Stimulated activated CD8-positive, alpha-beta memory T cell treated with anti-CD3 and anti-CD28 coated beads, Interleukin-12 subunit alpha, Interleukin-12 subunit beta, amount 100 ng/mL, for 1 hour (primary cell): ENCODE measurements at regions not wholly inside any gene's neighbourhood (a gene's known extent, or its start where the extent isn't known, plus 50 kb on each side); places are given as distances from the start of the nearest gene placed in this dataset.
"Not testable (repeated sequence)": the region's sequence is repeated elsewhere in the genome, so short reads cannot be mapped to it uniquely, and the experiment has no call there.

Experiments
- DNase-seq: peaks from one replicate; pipeline ENCODE4 v3.0.0-alpha.2; 2020; ENCODE audit warnings: low read depth

GRCh38 chr21:28069450-28069923 is 923.2 kb downstream of the LTN1 start:
- no peak for DNase-seq

GRCh38 chr21:28068455-28069358 is 924.0 kb downstream of the LTN1 start:
- DNase-seq: no peak

- no peak for DNase-seq
Observed at GRCh38 chr21:28066596-28067387, 925.9 kb downstream of the LTN1 start.

GRCh38 chr21:28066076-28066475 is 926.6 kb downstream of the LTN1 start:
- no peak for DNase-seq

GRCh38 chr21:28063241-28064216 is 929.1 kb downstream of the LTN1 start:
- DNase-seq: no peak

GRCh38 chr21:28052956-28053355 is 939.7 kb downstream of the LTN1 start:
- DNase-seq: not testable (repeated sequence)

GRCh38 chr21:28051649-28052048 is 941.0 kb downstream of the LTN1 start:
- DNase-seq: not testable (repeated sequence)

- DNase-seq: not testable (repeated sequence)
Observed at GRCh38 chr21:28035692-28036091, 957.0 kb downstream of the LTN1 start.

- not testable (repeated sequence) for DNase-seq
Observed at GRCh38 chr21:28034916-28035315, 957.8 kb downstream of the LTN1 start.

- not testable (repeated sequence) for DNase-seq
Observed at GRCh38 chr21:28034334-28034733, 958.3 kb downstream of the LTN1 start.

GRCh38 chr21:28032652-28033051 is 960.0 kb downstream of the LTN1 start:
- DNase-seq: not testable (repeated sequence)

GRCh38 chr21:28031066-28031465 is 961.6 kb downstream of the LTN1 start:
- DNase-seq: not testable (repeated sequence)

- no peak for DNase-seq
Observed at GRCh38 chr21:28025111-28025510, 967.6 kb downstream of the LTN1 start.

- DNase-seq: no peak
Observed at GRCh38 chr21:28018741-28019669, 973.7 kb downstream of the LTN1 start.

GRCh38 chr21:28018213-28018612 is 974.5 kb downstream of the LTN1 start:
- DNase-seq: no peak

- no peak for DNase-seq
Observed at GRCh38 chr21:28016571-28016970, 976.1 kb downstream of the LTN1 start.

GRCh38 chr21:28013123-28013522 is 979.6 kb downstream of the LTN1 start:
- DNase-seq: not testable (repeated sequence)

GRCh38 chr21:28011970-28012369 is 980.7 kb downstream of the LTN1 start:
- DNase-seq: not testable (repeated sequence)

- DNase-seq: not testable (repeated sequence)
Observed at GRCh38 chr21:28008245-28008644, 984.4 kb downstream of the LTN1 start.

GRCh38 chr21:28003627-28004026 is 989.0 kb downstream of the LTN1 start:
- not testable (repeated sequence) for DNase-seq
